HG02884 (cell line): ENCODE measurements at regions not wholly inside any gene's neighbourhood (a gene's known extent, or its start where the extent isn't known, plus 50 kb on each side); places are given as distances from the start of the nearest gene placed in this dataset.
"Not testable (repeated sequence)": the region's sequence is repeated elsewhere in the genome, so short reads cannot be mapped to it uniquely, and the experiment has no call there.

Source experiments
- ATAC-seq: cut with Tn5 transposase; IDR thresholded peaks from one replicate; pipeline ENCODE4 v1.9.1; 2021; ENCODE audit warnings: mild to moderate bottlenecking, moderate library complexity; ENCODE audit not compliant: unreplicated experiment

GRCh38 chr11:29119116-29119515 lies 897.7 kb downstream of the KCNA4 start:
- ATAC-seq = no peak

DNA sequence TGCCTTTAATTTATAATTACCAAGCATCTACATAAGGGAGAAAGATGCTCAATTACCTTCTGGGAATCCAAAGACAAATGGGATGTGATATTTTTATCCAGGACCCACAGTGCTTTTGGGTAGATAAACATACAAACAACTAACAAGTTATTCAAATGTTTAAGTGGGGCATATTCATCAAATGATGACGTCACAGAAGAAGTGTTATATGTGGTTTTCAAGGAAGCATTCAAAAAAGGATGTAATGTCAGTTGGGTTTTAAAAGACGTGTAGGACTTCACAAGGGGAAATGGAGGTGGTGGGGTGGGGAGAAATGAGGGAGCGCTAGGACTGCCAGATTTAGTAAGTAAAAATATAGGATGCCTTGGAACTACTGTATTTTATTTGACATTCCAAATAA lies 915.9 kb downstream of the KCNA4 start:
- no peak for ATAC-seq

- ATAC-seq = no peak
These were observed 921.0 kb downstream of the KCNA4 start for GRCh38 chr11:29095821-29096220.

DNA sequence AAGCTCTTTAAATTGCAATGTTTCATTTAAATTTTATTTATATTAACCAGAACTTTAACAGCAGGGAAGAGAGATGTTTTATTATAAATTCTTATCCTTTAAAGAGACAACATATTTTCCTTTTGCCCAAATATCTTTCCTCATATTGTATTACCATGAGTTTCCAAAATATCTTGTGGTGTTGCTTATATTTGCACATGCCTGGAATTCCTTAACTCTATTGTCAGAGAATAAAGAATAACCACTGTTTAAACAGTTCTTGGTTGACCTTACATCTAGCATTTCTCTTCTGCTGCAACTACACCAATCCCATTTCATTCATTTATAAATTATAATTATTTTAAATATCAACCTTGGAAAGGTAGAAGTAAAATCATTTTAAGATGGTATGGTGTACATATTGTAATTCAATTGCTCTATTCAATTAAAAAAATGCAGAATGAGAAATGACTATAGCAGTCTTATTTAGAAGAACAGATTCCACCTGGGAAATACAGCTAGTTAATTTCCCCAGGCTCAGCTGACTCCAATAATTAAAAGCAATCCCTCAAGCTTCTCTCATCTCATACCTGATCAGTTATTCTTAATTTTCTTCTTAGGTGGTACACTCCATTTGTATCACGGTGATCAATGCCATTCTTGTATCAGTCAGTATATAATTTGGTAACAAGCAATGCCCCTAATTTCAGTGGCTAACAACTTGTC lies 923.3 kb downstream of the KCNA4 start:
- no peak for ATAC-seq

- ATAC-seq = no peak
These were observed 929.5 kb downstream of the KCNA4 start for GRCh38 chr11:29087200-29087812.

DNA sequence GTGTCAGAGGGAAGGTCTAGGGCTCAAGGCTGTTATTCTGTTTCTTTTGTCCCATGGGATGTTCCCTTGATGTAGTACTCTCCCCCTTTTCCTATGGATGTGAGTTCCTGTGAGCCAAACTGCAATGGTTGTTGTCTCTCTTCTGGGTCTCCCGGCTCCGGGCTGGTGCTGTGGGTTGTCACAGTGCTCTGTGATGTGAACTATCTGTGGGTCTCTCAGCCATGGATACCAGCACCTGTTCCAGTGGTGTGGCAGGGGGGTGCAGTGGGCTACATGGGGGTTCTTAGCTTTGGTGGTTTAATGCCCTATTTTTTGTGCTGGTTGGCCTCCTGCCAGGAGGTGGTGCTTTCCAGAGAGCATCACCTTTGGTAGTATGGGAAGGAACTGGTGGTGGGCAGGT lies 941.1 kb downstream of the KCNA4 start:
- ATAC-seq = no peak

- no peak for ATAC-seq
These were observed 953.0 kb downstream of the KCNA4 start for GRCh38 chr11:29063630-29064361.

GRCh38 chr11:29061452-29061851 lies 953.3 kb downstream of the METTL15 start:
- no peak for ATAC-seq

DNA sequence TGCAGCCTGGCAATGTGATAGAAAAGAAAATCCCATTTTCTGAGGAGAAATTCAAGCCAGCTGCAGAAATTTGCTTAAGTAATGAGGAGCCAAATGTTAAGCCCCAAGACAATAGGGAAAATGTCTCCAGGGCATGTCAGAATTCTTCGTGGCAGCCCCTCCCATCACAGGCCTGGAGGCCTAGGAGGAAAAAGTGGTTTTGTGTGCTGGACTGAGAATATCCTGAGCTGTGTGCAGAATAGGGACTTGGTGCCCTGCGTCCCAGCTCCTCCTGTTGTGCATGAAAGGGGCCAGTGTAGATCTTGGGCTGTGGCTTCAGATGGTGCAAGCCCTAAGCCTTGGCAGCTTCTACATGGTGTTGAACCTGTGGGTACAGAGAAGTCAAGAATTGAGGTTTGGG lies 948.3 kb downstream of the METTL15 start:
- ATAC-seq = not testable (repeated sequence)

- no peak for ATAC-seq
These were observed 943.7 kb downstream of the METTL15 start for GRCh38 chr11:29051935-29052334.

GRCh38 chr11:29050962-29051361 lies 942.8 kb downstream of the METTL15 start:
- not testable (repeated sequence) for ATAC-seq

DNA sequence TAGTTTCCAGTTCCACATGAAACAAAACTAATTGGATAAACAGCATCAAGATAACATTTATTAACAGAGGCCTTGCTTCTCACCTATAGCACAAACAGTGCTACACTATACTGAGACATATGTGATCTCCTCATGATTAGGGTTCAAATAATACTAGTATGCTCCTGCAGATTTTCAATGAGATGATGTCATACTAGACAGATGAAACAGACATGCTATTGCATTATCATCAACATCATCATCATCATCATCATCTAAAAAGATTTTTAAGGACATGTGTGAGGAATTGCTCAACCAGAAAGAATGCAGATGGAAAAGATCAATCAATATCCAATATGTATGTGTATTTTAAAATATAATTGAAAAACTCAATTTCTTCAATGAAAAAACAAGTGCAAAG lies 932.3 kb downstream of the METTL15 start:
- no peak for ATAC-seq

GRCh38 chr11:29032384-29033149 lies 924.4 kb downstream of the METTL15 start:
- no peak for ATAC-seq

GRCh38 chr11:29029452-29029851 lies 921.3 kb downstream of the METTL15 start:
- ATAC-seq = no peak

- ATAC-seq = no peak
These were observed 919.2 kb downstream of the METTL15 start for GRCh38 chr11:29027436-29027835.

DNA sequence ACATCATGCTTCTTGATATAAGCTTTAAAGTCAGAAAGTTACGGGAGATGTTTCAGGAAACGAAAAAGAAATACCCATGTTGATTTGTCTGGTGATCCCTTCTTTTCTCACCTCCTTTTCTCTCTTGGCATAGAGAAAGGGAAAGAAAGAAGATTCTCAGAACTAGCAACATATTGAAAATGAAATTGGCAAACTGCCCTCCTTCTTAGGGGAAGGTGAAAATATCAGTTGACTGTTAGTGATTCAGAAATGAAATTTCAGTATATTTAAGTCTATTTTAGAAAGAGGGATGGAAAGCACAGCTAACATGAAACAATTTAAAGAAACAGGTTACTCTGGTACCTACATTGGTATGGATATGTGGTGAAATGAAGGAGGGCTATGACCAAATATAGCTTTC lies 918.1 kb downstream of the METTL15 start:
- no peak for ATAC-seq

GRCh38 chr11:29025001-29025400 lies 916.8 kb downstream of the METTL15 start:
- no peak for ATAC-seq

DNA sequence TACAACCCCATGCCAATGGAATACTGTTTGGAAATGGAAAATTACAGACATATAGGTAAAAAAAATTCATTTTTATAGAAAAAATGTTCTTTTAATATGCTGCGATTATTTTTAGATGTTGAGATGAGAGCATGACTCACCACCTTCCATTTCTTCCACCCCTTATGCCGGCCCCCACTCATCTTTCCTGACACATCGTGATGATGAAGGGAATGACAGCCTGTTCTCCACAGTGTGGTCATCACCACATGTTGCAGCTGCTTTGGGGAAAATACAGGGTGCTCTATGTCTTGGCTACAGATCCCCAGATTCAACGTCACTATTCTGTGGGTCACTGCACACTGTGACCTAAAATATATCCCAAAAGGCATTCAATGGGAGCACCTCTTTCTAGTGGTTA lies 916.2 kb downstream of the METTL15 start:
- no peak for ATAC-seq

- ATAC-seq = no peak
These were observed 915.6 kb downstream of the METTL15 start for GRCh38 chr11:29023761-29024160.

GRCh38 chr11:29022676-29023075 lies 914.5 kb downstream of the METTL15 start:
- no peak for ATAC-seq

GRCh38 chr11:29019960-29020683 lies 911.9 kb downstream of the METTL15 start:
- ATAC-seq = no peak
